H1 (cell line): ENCODE measurements at regions not wholly inside any gene's neighbourhood (a gene's known extent, or its start where the extent isn't known, plus 50 kb on each side); places are given as distances from the start of the nearest gene placed in this dataset.

ENCODE experiments used
- ASH2L ChIP-seq: fragments of 200-600, 300-600 bp; sonication (generic); IDR thresholded peaks from one replicate; pipeline ENCODE4 v1.7.1; 2017; ENCODE audit warnings: low read length
- EZH2 ChIP-seq: fragments of 200-600 bp; sonication (generic); IDR thresholded peaks from 2 replicates; pipeline ENCODE4 v1.7.1; 2012; ENCODE audit warnings: low read depth, mild to moderate bottlenecking, moderate library complexity, low read length, inconsistent platforms; ENCODE audit not compliant: severe bottlenecking
- SAP30 ChIP-seq: fragments of 300-600 bp; sonication (generic); IDR thresholded peaks from 2 replicates; pipeline ENCODE4 v1.7.1; 2012; ENCODE audit warnings: low read length, moderate library complexity, mild to moderate bottlenecking, inconsistent platforms; ENCODE audit not compliant: insufficient read depth, insufficient replicate concordance
- TCF12 ChIP-seq: IDR thresholded peaks from 2 replicates; pipeline ENCODE4 v1.6.1; 2011; ENCODE audit warnings: low read depth, mild to moderate bottlenecking, low read length

GRCh38 chr6:10268111-10268510 lies 146.8 kb downstream of the TFAP2A start (continued):
- TF ChIP-seq EZH2, result no peak
- TF ChIP-seq ASH2L, result peak; percentile 57
- peak; percentile 87 for TF ChIP-seq SAP30
- TF ChIP-seq TCF12, result peak; percentile 91
